H9 (cell line): ENCODE measurements at regions not wholly inside any gene's neighbourhood (a gene's known extent, or its start where the extent isn't known, plus 50 kb on each side); places are given as distances from the start of the nearest gene placed in this dataset.

ENCODE experiments used
- DNase-seq: peaks from one replicate; pipeline ENCODE4 v3.0.0-alpha.2; 2017
- H2AFZ ChIP-seq: one replicate; pipeline ENCODE4 v1.6.1; 2013; ENCODE audit warnings: mild to moderate bottlenecking, low read length, control low read depth, moderate library complexity
- H2AK5ac ChIP-seq: 2 replicates; pipeline ENCODE4 v1.6.1; 2013; ENCODE audit warnings: low read length, control low read depth, mixed read lengths; ENCODE audit not compliant: insufficient read length
- H2BK120ac ChIP-seq: one replicate; pipeline ENCODE4 v1.6.1; 2013; ENCODE audit warnings: low read depth, mild to moderate bottlenecking, low read length, control low read depth, inconsistent platforms; ENCODE audit not compliant: poor library complexity, severe bottlenecking
- H2BK12ac ChIP-seq: 2 replicates; pipeline ENCODE4 v1.6.1; 2013; ENCODE audit warnings: low read length, control low read depth, mixed read lengths, low read depth; ENCODE audit not compliant: insufficient read length
- H2BK15ac ChIP-seq: 2 replicates; pipeline ENCODE4 v1.6.1; 2013; ENCODE audit warnings: low read depth, low read length, control low read depth
- H2BK20ac ChIP-seq: one replicate; pipeline ENCODE4 v1.6.1; 2013; ENCODE audit warnings: low read depth, mild to moderate bottlenecking, low read length, control low read depth, inconsistent platforms; ENCODE audit not compliant: poor library complexity, severe bottlenecking
- H2BK5ac ChIP-seq: 2 replicates; pipeline ENCODE4 v1.6.1; 2013; ENCODE audit warnings: low read length, control low read depth, mixed read lengths; ENCODE audit not compliant: insufficient read length
- H3K14ac ChIP-seq: 2 replicates; pipeline ENCODE4 v1.6.1; 2013; ENCODE audit warnings: low read length, control low read depth; ENCODE audit not compliant: insufficient read depth
- H3K18ac ChIP-seq: 2 replicates; pipeline ENCODE4 v1.6.1; 2013; ENCODE audit warnings: low read depth, mild to moderate bottlenecking, mixed read lengths, low read length, control low read depth; ENCODE audit not compliant: insufficient read length
- H3K23ac ChIP-seq: 2 replicates; pipeline ENCODE4 v1.6.1; 2013; ENCODE audit warnings: low read length, control low read depth, mixed read lengths, low read depth; ENCODE audit not compliant: insufficient read length
- H3K23me2 ChIP-seq: 2 replicates; pipeline ENCODE4 v1.6.1; 2013; ENCODE audit warnings: low read depth, mild to moderate bottlenecking, mixed read lengths, low read length, control low read depth; ENCODE audit not compliant: insufficient read length, poor library complexity, severe bottlenecking
- H3K27ac ChIP-seq: 2 replicates; pipeline ENCODE4 v1.5.1; 2013; ENCODE audit warnings: low read length, control low read depth, mixed read lengths, low read depth; ENCODE audit not compliant: insufficient read length
- H3K27me3 ChIP-seq: 2 replicates; pipeline ENCODE4 v1.6.1; 2013; ENCODE audit warnings: low read length, control low read depth, inconsistent platforms; ENCODE audit not compliant: insufficient read depth
- H3K4ac ChIP-seq: 2 replicates; pipeline ENCODE4 v1.6.1; 2013; ENCODE audit warnings: low read depth, mild to moderate bottlenecking, control low read depth, inconsistent platforms, low read length, moderate library complexity
- H3K4me1 ChIP-seq: 2 replicates; pipeline ENCODE4 v1.6.1; 2013; ENCODE audit warnings: low read length, control low read depth, inconsistent platforms; ENCODE audit not compliant: insufficient read depth
- H3K4me2 ChIP-seq: 2 replicates; pipeline ENCODE4 v1.6.1; 2013; ENCODE audit warnings: low read length, control low read depth, mixed read lengths; ENCODE audit not compliant: insufficient read length, insufficient read depth
- H3K56ac ChIP-seq: 2 replicates; pipeline ENCODE4 v1.6.1; 2013; ENCODE audit warnings: low read depth, mild to moderate bottlenecking, mixed read lengths, low read length, control low read depth; ENCODE audit not compliant: insufficient read length
- H3K79me1 ChIP-seq: 2 replicates; pipeline ENCODE4 v1.6.1; 2013; ENCODE audit warnings: low read depth, mild to moderate bottlenecking, moderate library complexity, low read length, control low read depth, inconsistent platforms; ENCODE audit not compliant: insufficient read depth, poor library complexity, severe bottlenecking
- H3K79me2 ChIP-seq: 2 replicates; pipeline ENCODE4 v1.6.1; 2013; ENCODE audit warnings: low read length, control low read depth, inconsistent platforms; ENCODE audit not compliant: insufficient read depth
- H3K9ac ChIP-seq: 2 replicates; pipeline ENCODE4 v1.6.1; 2013; ENCODE audit warnings: low read length, control low read depth, mixed read lengths; ENCODE audit not compliant: insufficient read length; ENCODE audit errors: extremely low read depth
- H3K9me3 ChIP-seq: one replicate; pipeline ENCODE4 v1.6.1; 2013; ENCODE audit warnings: low read depth, low read length, inconsistent platforms; ENCODE audit not compliant: control insufficient read depth
- H3T11ph ChIP-seq: one replicate; pipeline ENCODE4 v1.6.1; 2013; ENCODE audit warnings: mild to moderate bottlenecking, low read length, control low read depth, inconsistent platforms
- H4K20me1 ChIP-seq: one replicate; pipeline ENCODE4 v1.6.1; 2013; ENCODE audit not compliant: control insufficient read depth, insufficient read length, insufficient read depth
- H4K5ac ChIP-seq: 2 replicates; pipeline ENCODE4 v1.6.1; 2013; ENCODE audit warnings: low read depth, mild to moderate bottlenecking, mixed read lengths, low read length, control low read depth; ENCODE audit not compliant: insufficient read length
- H4K8ac ChIP-seq: replicated peaks from 2 replicates; pipeline ENCODE4 v1.6.1; 2013; ENCODE audit warnings: low read length, control low read depth, mixed read lengths, low read depth; ENCODE audit not compliant: insufficient read length
- H4K91ac ChIP-seq: 2 replicates; pipeline ENCODE4 v1.6.1; 2013; ENCODE audit warnings: low read depth, mild to moderate bottlenecking, moderate library complexity, mixed read lengths, low read length, control low read depth; ENCODE audit not compliant: insufficient read length
- H3K27ac Mint-ChIP-seq, 3 experiments: 2 replicates in 2 of 3; 3 replicates in 1 of 3; pipeline ENCODE4 v1.8.0; 2020 to 2021; ENCODE audit warnings: mixed read lengths in 3 of 3, mild to moderate bottlenecking in 1 of 3, moderate library complexity in 1 of 3
- H3K27me3 Mint-ChIP-seq: 2 replicates; pipeline ENCODE4 v1.8.0; 2021; ENCODE audit warnings: low read depth, mild to moderate bottlenecking, moderate library complexity, mixed read lengths
- H3K36me3 Mint-ChIP-seq, 3 experiments: 2 replicates in 2 of 3; 3 replicates in 1 of 3; pipeline ENCODE4 v1.8.0; 2020 to 2021; ENCODE audit warnings: low read depth in 3 of 3, mixed read lengths in 3 of 3; ENCODE audit not compliant: insufficient read depth in 1 of 3
- H3K4me1 Mint-ChIP-seq, 2 experiments: 2 replicates each; pipeline ENCODE4 v1.8.0; 2020; ENCODE audit warnings: mixed read lengths in 2 of 2
- H3K4me3 Mint-ChIP-seq, 2 experiments: 2 replicates in 1 of 2; 3 replicates in 1 of 2; pipeline ENCODE4 v1.8.0; 2020 to 2021; ENCODE audit warnings: mild to moderate bottlenecking in 2 of 2, mixed read lengths in 2 of 2, moderate library complexity in 1 of 2
- H3K9me3 Mint-ChIP-seq, 2 experiments: 2 replicates in 1 of 2; 3 replicates in 1 of 2; pipeline ENCODE4 v1.8.0; 2020; ENCODE audit warnings: mild to moderate bottlenecking in 2 of 2, mixed read lengths in 2 of 2, moderate library complexity in 1 of 2
- CTCF ChIP-seq: fragments of 200-600 bp; sonication (generic); conservative IDR thresholded peaks from 3 replicates; pipeline ENCODE4 v1.8.0; 2021; ENCODE audit warnings: antibody characterized with exemption, mild to moderate bottlenecking
- WGBS: extraction: QIAGEN DNeasy Blood & Tissue Kit; methylation state at CpG from one replicate; pipeline ENCODE4 v1.1.7; 2013; ENCODE audit warnings: missing lambda C conversion rate, low lambda C conversion rate, mixed read lengths; ENCODE audit not compliant: insufficient read length; ENCODE audit errors: extremely low coverage; 5-methylcytosine and 5-hydroxymethylcytosine counted together

GRCh38 chr11:91906871-91907624 lies 317.6 kb upstream of the FAT3 start:
- Histone ChIP-seq H3K18ac (no peak overlapping the region), H2BK5ac (no peak overlapping the region), H2BK12ac (no peak overlapping the region), H3K56ac (no peak overlapping the region), H2BK20ac (no peak overlapping the region), H2AK5ac (no peak overlapping the region), H3K79me2 (no peaks in the 10 kb centered on the region), H3K23me2 (no peaks in the 10 kb centered on the region), H3K79me1 (no peaks in the 10 kb centered on the region), H3K27me3 (no peaks in the 10 kb centered on the region), H3K14ac (no peak overlapping the region), H3K23ac (no peak overlapping the region), H3K27ac (no peak overlapping the region), H3T11ph (no peak overlapping the region), H2BK120ac (no peak overlapping the region), H4K5ac (no peak overlapping the region), H3K4me1 (no peaks in the 10 kb centered on the region; the same call in 1 of the 2 replicates), H2BK15ac (no peak overlapping the region), H2AFZ (no peak overlapping the region), H4K91ac (no peak overlapping the region), H4K20me1 (no peaks in the 10 kb centered on the region), H3K4me2 (no peak overlapping the region), H3K9ac (no peak overlapping the region), H4K8ac (no peak overlapping the region), H3K9me3 (no peaks in the 10 kb centered on the region), H3K4ac (no peak overlapping the region)
- Mint-ChIP-seq H3K4me1 (peaks cover 0 to 4% of the 10 kb centered on the region in 2 experiments; a peak in 1 of 4 replicates), H3K4me3 (no peak overlapping the region), H3K9me3 (no peaks in the 10 kb centered on the region), H3K27me3 (no peaks in the 10 kb centered on the region), H3K27ac (no peak overlapping the region), H3K36me3 (no peaks in the 10 kb centered on the region)
- no CpG with 5 or more reads among the region's 9 CpGs for WGBS
- TF ChIP-seq CTCF = no peak
- DNase-seq = no peak
